ENCODE measurements at regions not wholly inside any gene's neighbourhood (a gene's known extent, or its start where the extent isn't known, plus 50 kb on each side); places are given as distances from the start of the nearest gene placed in this dataset.

GRCh38 chr16:8204769-8205168 lies 385.5 kb downstream of the TMEM114 start:
- no peaks in the 10 kb centered on the region for H3K36me3 ChIP-seq
- intact Hi-C loops (cut with DNase I; ENCODE audit: low total_unique reads), result no loop called here
- no peaks in the 10 kb centered on the region for H3K9me3 ChIP-seq
- no peaks in the 10 kb centered on the region for H3K4me1 ChIP-seq
- H3K27me3 ChIP-seq, result no peaks in the 10 kb centered on the region
- H3K4me3 ChIP-seq, result no peak overlapping the region
- DNase-seq, result no peak
- TF ChIP-seq CTCF (IDR thresholded peaks at IDR 0.05) (no peak), POLR2A (IDR thresholded peaks at IDR 0.05) (no peak)
- no peak overlapping the region for H3K27ac ChIP-seq

GRCh38 chr16:8204096-8204495 lies 386.2 kb downstream of the TMEM114 start:
- H3K27ac ChIP-seq, result no peak overlapping the region
- TF ChIP-seq POLR2A (IDR thresholded peaks at IDR 0.05), result no peak
- no peak for TF ChIP-seq CTCF (IDR thresholded peaks at IDR 0.05)
- intact Hi-C loops (cut with DNase I; ENCODE audit: low total_unique reads), result no loop called here
- no peaks in the 10 kb centered on the region for H3K36me3 ChIP-seq
- no peak overlapping the region for H3K4me3 ChIP-seq
- H3K27me3 ChIP-seq, result no peaks in the 10 kb centered on the region
- no peaks in the 10 kb centered on the region for H3K9me3 ChIP-seq
- H3K4me1 ChIP-seq, result no peaks in the 10 kb centered on the region
- DNase-seq, result no peak

GRCh38 chr16:8203101-8203500 lies 387.2 kb downstream of the TMEM114 start:
- DNase-seq, result no peak
- H3K36me3 ChIP-seq, result no peaks in the 10 kb centered on the region
- no peak overlapping the region for H3K27ac ChIP-seq
- H3K4me1 ChIP-seq, result no peaks in the 10 kb centered on the region
- H3K27me3 ChIP-seq, result no peaks in the 10 kb centered on the region
- intact Hi-C loops (cut with DNase I; ENCODE audit: low total_unique reads), result no loop called here
- no peaks in the 10 kb centered on the region for H3K9me3 ChIP-seq
- TF ChIP-seq POLR2A (IDR thresholded peaks at IDR 0.05), result no peak
- no peak for TF ChIP-seq CTCF (IDR thresholded peaks at IDR 0.05)
- H3K4me3 ChIP-seq, result no peak overlapping the region

- TF ChIP-seq CTCF (IDR thresholded peaks at IDR 0.05) (no peak), POLR2A (IDR thresholded peaks at IDR 0.05) (no peak)
- H3K9me3 ChIP-seq, result no peaks in the 10 kb centered on the region
- H3K4me1 ChIP-seq, result no peaks in the 10 kb centered on the region
- no peak overlapping the region for H3K4me3 ChIP-seq
- DNase-seq, result no peak
- no peak overlapping the region for H3K27ac ChIP-seq
- H3K36me3 ChIP-seq, result no peaks in the 10 kb centered on the region
- no peaks in the 10 kb centered on the region for H3K27me3 ChIP-seq
- intact Hi-C loops (cut with DNase I; ENCODE audit: low total_unique reads), result no loop called here
Observed at GRCh38 chr16:8200839-8201238, 389.5 kb downstream of the TMEM114 start.

GRCh38 chr16:8199390-8199789 lies 390.9 kb downstream of the TMEM114 start:
- intact Hi-C loops (cut with DNase I; ENCODE audit: low total_unique reads), result no loop called here

More at GRCh38 chr16:8199390-8199789, 390.9 kb downstream of the TMEM114 start:
- H3K4me1 ChIP-seq, result no peaks in the 10 kb centered on the region
- no peak overlapping the region for H3K27ac ChIP-seq
- H3K9me3 ChIP-seq, result no peaks in the 10 kb centered on the region
- H3K36me3 ChIP-seq, result no peaks in the 10 kb centered on the region
- no peaks in the 10 kb centered on the region for H3K27me3 ChIP-seq
- no peak overlapping the region for H3K4me3 ChIP-seq
- no peak for DNase-seq
- TF ChIP-seq CTCF (IDR thresholded peaks at IDR 0.05) (no peak), POLR2A (IDR thresholded peaks at IDR 0.05) (no peak)
